MM.1S (cell line): ENCODE measurements at regions not wholly inside any gene's neighbourhood (a gene's known extent, or its start where the extent isn't known, plus 50 kb on each side); places are given as distances from the start of the nearest gene placed in this dataset.

Source experiments
- DNase-seq: peaks from one replicate; pipeline ENCODE4 v3.0.0-alpha.2; 2015
- H2AFZ ChIP-seq: fragments of 300-600 bp; sonication (generic); 2 replicates; pipeline ENCODE4 v1.6.0; 2016; ENCODE audit warnings: antibody characterized with exemption, low read length
- H3F3A ChIP-seq: fragments of 300-600 bp; sonication (generic); 2 replicates; pipeline ENCODE4 v1.6.1; 2016; ENCODE audit warnings: mild to moderate bottlenecking, antibody characterized with exemption, low read length, moderate library complexity, mixed read lengths; ENCODE audit not compliant: insufficient read depth
- H3K27ac ChIP-seq: fragments of 300-600 bp; sonication (generic); 2 replicates; pipeline ENCODE4 v1.5.1; 2016; ENCODE audit warnings: mild to moderate bottlenecking, low read length
- H3K27me3 ChIP-seq: fragments of 300-600 bp; sonication (generic); replicated peaks from 2 replicates; pipeline ENCODE4 v1.6.0; 2016; ENCODE audit warnings: low read length; ENCODE audit not compliant: insufficient read depth
- H3K36me3 ChIP-seq: fragments of 300-600 bp; sonication (generic); replicated peaks from 2 replicates; pipeline ENCODE4 v1.6.1; 2016; ENCODE audit warnings: mild to moderate bottlenecking, low read length, mixed read lengths; ENCODE audit not compliant: insufficient read depth
- H3K4me1 ChIP-seq: fragments of 300-600 bp; sonication (generic); 2 replicates; pipeline ENCODE4 v1.6.1; 2016; ENCODE audit warnings: low read length, mixed read lengths
- H3K4me2 ChIP-seq: fragments of 300-600 bp; sonication (generic); 2 replicates; pipeline ENCODE4 v1.6.0; 2016; ENCODE audit warnings: low read depth, low read length
- H3K4me3 ChIP-seq: fragments of 300-600 bp; sonication (generic); 2 replicates; pipeline ENCODE4 v1.5.1; 2016; ENCODE audit warnings: low read length, mixed read lengths
- H3K79me2 ChIP-seq: fragments of 300-600 bp; sonication (generic); 2 replicates; pipeline ENCODE4 v1.6.1; 2016; ENCODE audit warnings: mixed run types, low read length, mixed read lengths
- H3K9ac ChIP-seq: fragments of 300-600 bp; sonication (generic); 2 replicates; pipeline ENCODE4 v1.6.1; 2016; ENCODE audit warnings: low read length, mixed read lengths
- H3K9me2 ChIP-seq: fragments of 300-600 bp; sonication (generic); replicated peaks from 2 replicates; pipeline ENCODE4 v1.6.1; 2016; ENCODE audit warnings: mild to moderate bottlenecking, low read length, mixed read lengths; ENCODE audit not compliant: insufficient read depth
- H3K9me3 ChIP-seq: fragments of 300-600 bp; sonication (generic); replicated peaks from 2 replicates; pipeline ENCODE4 v1.6.1; 2016; ENCODE audit warnings: mild to moderate bottlenecking, low read length, mixed read lengths; ENCODE audit not compliant: insufficient read depth
- H4K20me1 ChIP-seq: fragments of 300-600 bp; sonication (generic); 2 replicates; pipeline ENCODE4 v1.6.1; 2016; ENCODE audit warnings: mild to moderate bottlenecking, low read length, moderate library complexity, mixed read lengths; ENCODE audit not compliant: insufficient read depth
- CTCF ChIP-seq: fragments of 300-600 bp; sonication (generic); IDR thresholded peaks from 2 replicates; pipeline ENCODE4 v1.5.1; 2016; ENCODE audit warnings: antibody characterized with exemption, low read length, mixed read lengths
- EZH2 ChIP-seq: fragments of 300-600 bp; sonication (generic); optimal IDR thresholded peaks from 2 replicates; pipeline ENCODE3; 2017; ENCODE audit warnings: low read depth, mild to moderate bottlenecking, antibody characterized with exemption, low read length, mixed read lengths
- EZH2phosphoT487 ChIP-seq: fragments of 300-600 bp; sonication (generic); IDR thresholded peaks from 2 replicates; pipeline ENCODE4 v1.6.1; 2018; ENCODE audit warnings: antibody characterized with exemption, low read length

DNA sequence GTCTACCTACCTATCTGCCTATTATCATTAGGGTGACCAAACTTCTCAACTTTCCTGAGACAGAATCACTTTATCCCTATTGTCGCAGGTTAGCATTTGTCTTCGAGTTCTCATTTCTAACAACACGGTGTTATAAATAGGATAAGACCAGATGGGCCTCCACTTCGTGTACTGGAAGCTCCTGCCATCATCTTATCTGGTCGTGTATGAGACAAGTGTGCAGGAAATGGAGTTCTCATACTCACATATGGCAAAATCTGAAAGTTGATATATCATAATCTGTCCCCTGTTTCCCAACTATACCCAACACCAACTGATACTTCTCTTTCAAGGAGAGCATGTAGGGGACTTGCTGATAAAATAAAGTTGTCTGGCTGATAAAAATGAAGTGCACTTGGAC lies 287.4 kb upstream of the FOXK1 start:
- no peaks in the 10 kb centered on the region for H3K36me3 ChIP-seq

DNA sequence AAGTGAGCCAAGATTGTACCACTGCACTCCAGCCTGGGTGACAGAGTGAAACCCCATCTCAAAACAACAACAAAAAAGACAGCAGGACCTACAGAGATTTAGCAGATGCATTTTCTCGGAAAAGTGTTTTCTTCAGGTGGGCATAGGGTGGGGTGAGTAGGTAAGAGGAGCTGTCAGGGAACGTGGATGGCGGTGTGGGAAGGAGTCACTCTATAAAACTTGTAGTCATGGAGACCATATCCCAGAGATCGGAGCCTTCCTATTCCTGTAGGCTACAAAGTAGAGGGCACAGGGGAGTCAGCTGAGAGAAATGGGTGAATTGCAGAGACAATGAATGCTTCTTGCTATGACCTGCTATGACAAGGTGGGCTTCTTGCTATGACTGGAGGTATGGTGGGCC lies 283.0 kb upstream of the FOXK1 start:
- Histone ChIP-seq H3K4me1 (no peaks in the 10 kb centered on the region), H3K4me3 (no peak overlapping the region), H3K4me2 (no peak overlapping the region), H4K20me1 (no peaks in the 10 kb centered on the region), H3K27ac (no peak overlapping the region), H3K9me3 (no peaks in the 10 kb centered on the region), H3K9me2 (no peaks in the 10 kb centered on the region), H3F3A (no peaks in the 10 kb centered on the region), H3K79me2 (no peaks in the 10 kb centered on the region), H2AFZ (no peak overlapping the region), H3K27me3 (no peaks in the 10 kb centered on the region), H3K9ac (no peak overlapping the region), H3K36me3 (no peaks in the 10 kb centered on the region)
- DNase-seq = no peak
- TF ChIP-seq EZH2 = no peak
- TF ChIP-seq CTCF = no peak
- TF ChIP-seq EZH2phosphoT487 = no peak

More for the DNA sequence above, 287.4 kb upstream of the FOXK1 start:
- no peak overlapping the region for H3K9ac ChIP-seq
- H3F3A ChIP-seq = no peaks in the 10 kb centered on the region
- H3K27me3 ChIP-seq = no peaks in the 10 kb centered on the region
- no peaks in the 10 kb centered on the region for H3K9me2 ChIP-seq
- H3K9me3 ChIP-seq = no peaks in the 10 kb centered on the region
- no peak overlapping the region for H2AFZ ChIP-seq
- H3K4me3 ChIP-seq = no peak overlapping the region
- TF ChIP-seq EZH2phosphoT487 (no peak), EZH2 (no peak), CTCF (no peak)
- H3K79me2 ChIP-seq = no peaks in the 10 kb centered on the region
- H3K27ac ChIP-seq = no peak overlapping the region
- H3K4me1 ChIP-seq = no peaks in the 10 kb centered on the region
- H4K20me1 ChIP-seq = no peaks in the 10 kb centered on the region
- DNase-seq = no peak
- no peak overlapping the region for H3K4me2 ChIP-seq

- Histone ChIP-seq H3K9me3 (no peaks in the 10 kb centered on the region), H3K27me3 (no peaks in the 10 kb centered on the region), H3K4me1 (no peaks in the 10 kb centered on the region), H3K36me3 (no peaks in the 10 kb centered on the region), H2AFZ (no peak overlapping the region), H3F3A (no peaks in the 10 kb centered on the region), H3K9me2 (no peaks in the 10 kb centered on the region), H3K4me3 (no peak overlapping the region), H3K9ac (no peak overlapping the region), H3K79me2 (no peaks in the 10 kb centered on the region), H3K4me2 (no peak overlapping the region), H4K20me1 (no peaks in the 10 kb centered on the region), H3K27ac (no peak overlapping the region)
- no peak for TF ChIP-seq CTCF
- TF ChIP-seq EZH2 = no peak
- no peak for TF ChIP-seq EZH2phosphoT487
- DNase-seq = no peak
Observed at GRCh38 chr7:4399596-4399995, 282.5 kb upstream of the FOXK1 start.
